ENCODE measurements at regions not wholly inside any gene's neighbourhood (a gene's known extent, or its start where the extent isn't known, plus 50 kb on each side); places are given as distances from the start of the nearest gene placed in this dataset.

- TF ChIP-seq POLR2AphosphoS5 (IDR thresholded peaks at IDR 0.05; ENCODE audit: low read depth, low read length) = no peak
- TF ChIP-seq TCF7L2 (IDR thresholded peaks at IDR 0.05; ENCODE audit: low read depth, low read length) = no peak
- no peak for TF ChIP-seq CTCF (IDR thresholded peaks at IDR 0.05)
- no peak for TF ChIP-seq SIN3A (IDR thresholded peaks at IDR 0.05; ENCODE audit: borderline replicate concordance, insufficient read depth, low read depth, low read length)
- TF ChIP-seq, protein P1, sequence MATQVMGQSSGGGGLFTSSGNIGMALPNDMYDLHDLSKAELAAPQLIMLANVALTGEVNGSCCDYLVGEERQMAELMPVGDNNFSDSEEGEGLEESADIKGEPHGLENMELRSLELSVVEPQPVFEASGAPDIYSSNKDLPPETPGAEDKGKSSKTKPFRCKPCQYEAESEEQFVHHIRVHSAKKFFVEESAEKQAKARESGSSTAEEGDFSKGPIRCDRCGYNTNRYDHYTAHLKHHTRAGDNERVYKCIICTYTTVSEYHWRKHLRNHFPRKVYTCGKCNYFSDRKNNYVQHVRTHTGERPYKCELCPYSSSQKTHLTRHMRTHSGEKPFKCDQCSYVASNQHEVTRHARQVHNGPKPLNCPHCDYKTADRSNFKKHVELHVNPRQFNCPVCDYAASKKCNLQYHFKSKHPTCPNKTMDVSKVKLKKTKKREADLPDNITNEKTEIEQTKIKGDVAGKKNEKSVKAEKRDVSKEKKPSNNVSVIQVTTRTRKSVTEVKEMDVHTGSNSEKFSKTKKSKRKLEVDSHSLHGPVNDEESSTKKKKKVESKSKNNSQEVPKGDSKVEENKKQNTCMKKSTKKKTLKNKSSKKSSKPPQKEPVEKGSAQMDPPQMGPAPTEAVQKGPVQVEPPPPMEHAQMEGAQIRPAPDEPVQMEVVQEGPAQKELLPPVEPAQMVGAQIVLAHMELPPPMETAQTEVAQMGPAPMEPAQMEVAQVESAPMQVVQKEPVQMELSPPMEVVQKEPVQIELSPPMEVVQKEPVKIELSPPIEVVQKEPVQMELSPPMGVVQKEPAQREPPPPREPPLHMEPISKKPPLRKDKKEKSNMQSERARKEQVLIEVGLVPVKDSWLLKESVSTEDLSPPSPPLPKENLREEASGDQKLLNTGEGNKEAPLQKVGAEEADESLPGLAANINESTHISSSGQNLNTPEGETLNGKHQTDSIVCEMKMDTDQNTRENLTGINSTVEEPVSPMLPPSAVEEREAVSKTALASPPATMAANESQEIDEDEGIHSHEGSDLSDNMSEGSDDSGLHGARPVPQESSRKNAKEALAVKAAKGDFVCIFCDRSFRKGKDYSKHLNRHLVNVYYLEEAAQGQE (IDR thresholded peaks at IDR 0.05; ENCODE audit: insufficient read depth in 1 of 2, low read depth in 2 of 2, low read length in 1 of 2) = no peak
- DNase-seq (ENCODE audit: low read depth, low spot score) = no peak
- ChIA-PET POLR2A (no interaction called here), CTCF (no interaction called here)
- H3K27me3 ChIP-seq (ENCODE audit: control insufficient read depth, insufficient read depth, low read length) = no peaks in the 10 kb centered on the region
- no peaks in the 10 kb centered on the region for H3K4me1 ChIP-seq (ENCODE audit: control insufficient read depth, insufficient read depth, low read length)
- intact Hi-C loops (cut with micrococcal nuclease; ENCODE audit: unreplicated experiment) (no loop called here), in situ Hi-C loops (cut with HindIII; ENCODE audit: low pct_unique_long_range_greater_than_20kb, low sequenced_read_pairs) (no loop called here)
- H3K27ac ChIP-seq (ENCODE audit: low read length) = no peak overlapping the region
- H3K9me3 ChIP-seq (ENCODE audit: control insufficient read depth, insufficient read depth, low read depth, low read length) = no peaks in the 10 kb centered on the region
- no peaks in the 10 kb centered on the region for H3K36me3 ChIP-seq (ENCODE audit: control insufficient read depth, insufficient read depth, low read length)
- no TSS peak for BruUV-seq (replicated peaks)
- ATAC-seq = no peak
- no peak overlapping the region for H3K4me3 ChIP-seq (ENCODE audit: low read depth in 2 of 2, low read length in 2 of 2)
Observed at GRCh38 chr9:118659011-118659410, 710.2 kb downstream of the BRINP1 start.

DNA sequence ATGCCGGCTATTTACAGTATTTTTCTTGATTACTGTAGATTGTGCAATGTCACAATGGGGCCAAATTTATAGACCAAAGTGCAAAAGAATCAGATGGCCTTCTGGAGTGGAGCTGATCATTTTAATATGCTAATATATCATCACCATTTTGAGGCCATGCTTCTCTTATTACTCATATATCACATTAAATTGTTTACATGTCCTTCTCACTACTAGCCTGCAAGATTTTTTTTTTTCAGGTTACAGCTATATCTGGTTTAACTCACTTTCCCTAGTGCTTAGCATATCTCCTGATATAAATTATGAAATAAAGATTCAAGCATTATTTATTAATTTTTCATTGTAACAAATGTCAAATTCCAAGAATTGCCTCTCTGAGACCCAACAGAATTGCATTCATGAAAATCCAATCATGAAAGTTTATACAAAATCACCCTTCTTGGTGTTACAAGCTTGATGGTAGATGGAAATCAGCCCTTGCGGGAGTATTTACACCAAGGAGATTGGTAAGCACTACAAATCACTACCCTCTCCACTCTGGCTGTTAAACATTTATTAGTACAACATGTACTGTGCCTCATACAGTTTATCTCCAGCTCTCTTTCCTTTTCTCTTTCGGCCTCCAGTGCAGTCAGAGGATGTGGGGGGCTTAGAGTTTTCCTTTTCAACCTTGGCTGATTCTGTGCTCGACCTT, 703.9 kb downstream of the BRINP1 start:
- H3K4me1 ChIP-seq (ENCODE audit: control insufficient read depth, insufficient read depth, low read length) = no peaks in the 10 kb centered on the region
- DNase-seq (ENCODE audit: low read depth, low spot score) = no peak
- BruUV-seq (replicated peaks) = no TSS peak
- no peaks in the 10 kb centered on the region for H3K27me3 ChIP-seq (ENCODE audit: control insufficient read depth, insufficient read depth, low read length)
- H3K27ac ChIP-seq (ENCODE audit: low read length) = no peak overlapping the region
- H3K9me3 ChIP-seq (ENCODE audit: control insufficient read depth, insufficient read depth, low read depth, low read length) = no peaks in the 10 kb centered on the region
- ChIA-PET CTCF (no interaction called here), POLR2A (no interaction called here)
- ATAC-seq = no peak
- no peak overlapping the region for H3K4me3 ChIP-seq (ENCODE audit: low read depth in 2 of 2, low read length in 2 of 2)
- in situ Hi-C loops (cut with HindIII; ENCODE audit: low pct_unique_long_range_greater_than_20kb, low sequenced_read_pairs) = no loop called here
- TF ChIP-seq CTCF (IDR thresholded peaks at IDR 0.05) = no peak
- no peak for TF ChIP-seq SIN3A (IDR thresholded peaks at IDR 0.05; ENCODE audit: borderline replicate concordance, insufficient read depth, low read depth, low read length)
- TF ChIP-seq TCF7L2 (IDR thresholded peaks at IDR 0.05; ENCODE audit: low read depth, low read length) = no peak
- TF ChIP-seq, protein P1 (IDR thresholded peaks at IDR 0.05; ENCODE audit: insufficient read depth in 1 of 2, low read depth in 2 of 2, low read length in 1 of 2) = no peak
- no peak for TF ChIP-seq POLR2AphosphoS5 (IDR thresholded peaks at IDR 0.05; ENCODE audit: low read depth, low read length)
- intact Hi-C loops (cut with micrococcal nuclease; ENCODE audit: unreplicated experiment) = no loop called here
- no peaks in the 10 kb centered on the region for H3K36me3 ChIP-seq (ENCODE audit: control insufficient read depth, insufficient read depth, low read length)

All from Panc1 (cell line).